GM12873 (cell line): ENCODE measurements at regions not wholly inside any gene's neighbourhood (a gene's known extent, or its start where the extent isn't known, plus 50 kb on each side); places are given as distances from the start of the nearest gene placed in this dataset.

Experiments
- CTCF ChIP-seq: IDR thresholded peaks from 2 replicates; pipeline ENCODE4 v1.5.1; 2012; ENCODE audit warnings: low read depth, mild to moderate bottlenecking, moderate library complexity, low read length, control low read depth; ENCODE audit not compliant: insufficient read depth; ENCODE audit errors: missing control alignments

- no peak for TF ChIP-seq CTCF
Observed at GRCh38 chr7:25544254-25544653, 316.0 kb upstream of the NPVF start.

DNA sequence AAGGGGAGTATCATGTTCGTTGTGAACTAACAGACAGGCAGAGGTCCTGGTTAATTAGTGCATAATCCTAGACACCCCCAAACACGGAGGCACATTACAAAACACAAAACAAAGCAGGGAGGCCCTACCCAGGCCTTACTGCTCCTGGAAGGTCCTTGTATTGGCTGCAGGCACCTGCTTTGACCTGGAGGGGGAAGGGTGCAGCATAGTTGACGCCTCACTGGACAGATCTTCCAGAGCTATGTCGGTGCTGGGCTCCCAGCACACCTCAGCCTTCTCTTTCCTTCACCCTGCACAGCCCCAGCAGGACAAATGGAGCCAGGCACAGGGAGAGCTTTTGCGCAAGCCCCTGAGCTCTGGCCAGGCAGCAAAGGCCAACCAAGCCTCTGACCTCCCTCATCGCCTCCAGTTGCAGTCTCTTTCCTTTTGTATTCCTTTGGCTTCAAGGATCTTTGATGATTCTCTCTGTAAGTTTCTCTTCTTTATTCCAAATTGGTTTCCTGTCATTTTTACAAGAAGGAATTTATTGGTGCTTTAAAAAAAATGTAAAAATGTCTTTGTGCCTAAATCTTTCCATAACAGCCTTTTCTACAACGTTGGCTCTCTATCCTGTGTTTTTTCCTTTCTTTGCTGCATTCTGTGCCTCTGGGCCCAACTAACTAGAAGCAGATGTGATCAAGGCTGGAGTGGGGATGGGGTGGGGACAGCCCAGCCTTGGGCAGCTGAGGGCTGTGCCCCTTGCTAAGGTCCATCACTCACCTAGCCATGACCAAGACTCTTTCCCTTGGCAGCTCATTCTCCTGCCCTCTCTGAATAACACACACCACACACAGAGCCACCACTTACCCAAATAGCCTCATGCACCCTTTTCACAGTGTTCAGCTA, 317.1 kb upstream of the NPVF start:
- TF ChIP-seq CTCF, result no peak

DNA sequence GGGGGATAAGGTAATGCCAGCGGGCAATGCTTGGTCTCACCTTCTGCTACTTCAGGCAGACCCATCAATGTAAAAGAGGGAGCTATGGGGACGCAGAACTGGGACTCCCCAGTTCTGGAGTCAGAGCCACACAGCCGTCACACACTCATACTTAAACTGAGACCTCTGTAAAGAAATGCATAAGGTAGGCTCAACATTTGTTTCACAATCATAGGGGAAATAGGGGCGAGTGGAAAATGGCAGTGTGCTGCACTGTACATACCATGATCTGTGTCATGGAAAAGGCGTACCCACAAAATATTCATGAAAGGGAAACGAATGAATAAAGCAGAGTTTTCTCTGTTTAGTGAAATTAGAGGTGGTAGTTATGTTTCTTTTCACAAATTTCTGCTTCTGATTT, 318.0 kb upstream of the NPVF start:
- no peak for TF ChIP-seq CTCF

DNA sequence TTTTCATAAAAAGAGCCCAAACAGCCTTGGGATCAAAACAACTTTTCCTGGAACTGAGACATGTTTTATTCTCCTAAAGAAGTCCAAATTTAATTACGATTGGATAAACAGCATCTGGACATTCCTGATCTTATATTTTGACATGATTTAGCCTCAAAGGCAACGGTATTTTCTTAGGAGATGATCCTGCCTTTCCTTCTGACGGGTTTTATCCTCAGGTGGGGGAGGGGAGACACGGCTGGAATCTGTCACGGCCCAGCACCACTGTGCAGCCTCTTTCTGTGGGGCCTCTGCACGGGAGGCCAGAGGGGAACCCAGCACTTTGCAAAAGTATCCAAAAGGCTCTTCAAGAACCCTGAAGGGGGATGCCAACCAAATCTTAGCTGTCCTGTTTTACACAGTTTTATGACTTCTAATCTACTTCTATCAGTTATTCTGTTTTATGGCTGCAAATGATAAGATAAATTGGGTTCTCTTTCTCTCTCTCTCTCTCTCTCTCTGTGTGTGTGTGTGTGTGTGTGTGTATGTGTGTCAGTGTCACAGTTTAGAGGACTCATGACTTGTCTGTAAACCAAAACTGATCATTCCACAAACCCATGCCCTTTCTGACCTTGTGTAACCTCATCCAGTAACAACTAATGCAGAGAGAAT, 321.1 kb upstream of the NPVF start:
- no peak for TF ChIP-seq CTCF

GRCh38 chr7:25550149-25550548, 321.9 kb upstream of the NPVF start:
- TF ChIP-seq CTCF, result no peak

- no peak for TF ChIP-seq CTCF
Observed at GRCh38 chr7:25552998-25553397, 324.7 kb upstream of the NPVF start.

DNA sequence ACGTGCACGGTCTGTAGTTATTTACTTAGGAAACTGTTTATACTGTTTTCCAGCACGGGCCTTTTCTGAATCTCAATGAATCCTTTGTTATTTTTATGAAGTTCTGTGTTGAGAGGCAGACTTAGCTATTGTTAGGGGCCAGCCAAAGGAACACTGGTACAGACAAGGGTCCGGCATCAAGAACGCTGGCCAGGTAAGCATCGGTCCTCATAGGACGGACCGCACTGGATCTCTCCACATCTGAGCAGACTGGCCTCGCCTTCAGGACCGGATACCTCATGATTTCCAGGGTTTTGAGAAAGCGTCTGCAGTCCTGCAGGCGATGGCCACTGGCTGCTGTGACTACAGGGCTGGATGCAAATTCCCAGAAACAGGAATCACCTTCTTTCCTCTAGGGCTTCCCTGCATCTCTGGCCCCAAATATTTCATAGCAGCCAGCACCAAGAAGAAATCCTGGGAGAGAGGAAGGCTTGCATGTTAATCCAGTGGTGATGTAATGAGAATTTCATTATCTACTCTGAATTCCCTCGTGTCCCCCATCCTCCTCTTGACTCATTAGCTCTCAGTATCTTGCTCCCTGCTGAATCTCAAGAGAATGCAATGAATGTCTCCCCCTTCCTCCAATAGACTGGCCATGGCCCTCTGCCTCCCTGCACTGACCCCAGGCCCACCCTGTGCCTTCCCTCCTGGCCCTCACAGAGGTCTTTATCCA, 325.4 kb upstream of the NPVF start:
- TF ChIP-seq CTCF, result no peak
